Sigmoid colon (tissue), 4 donors: ENCODE measurements at regions not wholly inside any gene's neighbourhood (a gene's known extent, or its start where the extent isn't known, plus 50 kb on each side); places are given as distances from the start of the nearest gene placed in this dataset.

ENCODE experiments used
- POLR2A ChIP-seq, 2 donors: fragments of 450-650 bp; IDR thresholded peaks; one replicate each; pipeline ENCODE4 v1.6.1; 2016; ENCODE audit warnings: antibody characterized with exemption in 2 of 2, mild to moderate bottlenecking in 2 of 2, moderate library complexity in 2 of 2
- POLR2AphosphoS5 ChIP-seq, 4 donors: sonication (generic); formaldehyde crosslinking; IDR thresholded peaks; one replicate each; pipeline ENCODE4 v1.6.1; 2017; ENCODE audit warnings: antibody characterized with exemption in 4 of 4
- TF ChIP-seq, protein P1 (sequence below), 4 experiments: fragments of 450-650 bp in 3 of 4; fragments of 200-600 bp in 1 of 4; IDR thresholded peaks; one replicate each; pipeline ENCODE4 v1.5.1; 2016 to 2019; ENCODE audit warnings: antibody characterized with exemption in 4 of 4, mild to moderate bottlenecking in 3 of 4, moderate library complexity in 2 of 4

DNA sequence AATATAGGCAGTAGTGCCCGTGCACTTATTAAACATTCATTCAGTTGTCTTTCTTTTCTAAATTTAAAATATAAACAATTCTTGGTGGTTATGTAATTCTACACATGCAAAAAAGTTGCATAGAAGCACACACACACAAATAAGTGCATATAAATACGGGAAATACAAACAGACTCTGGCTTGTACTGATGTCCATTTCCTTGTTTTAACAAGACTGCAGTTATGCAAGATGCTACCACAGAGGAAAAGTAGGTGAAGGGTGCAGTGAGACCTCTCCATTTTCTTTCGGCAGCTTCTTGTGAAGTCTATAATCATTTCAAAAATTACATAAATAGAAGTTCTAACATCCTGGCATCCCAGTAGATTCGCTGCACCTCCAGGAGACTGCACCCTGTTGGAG, 130.6 kb upstream of the BCL6 start:
- no peak for TF ChIP-seq POLR2AphosphoS5 (IDR thresholded peaks at IDR 0.05)
- TF ChIP-seq, protein P1, sequence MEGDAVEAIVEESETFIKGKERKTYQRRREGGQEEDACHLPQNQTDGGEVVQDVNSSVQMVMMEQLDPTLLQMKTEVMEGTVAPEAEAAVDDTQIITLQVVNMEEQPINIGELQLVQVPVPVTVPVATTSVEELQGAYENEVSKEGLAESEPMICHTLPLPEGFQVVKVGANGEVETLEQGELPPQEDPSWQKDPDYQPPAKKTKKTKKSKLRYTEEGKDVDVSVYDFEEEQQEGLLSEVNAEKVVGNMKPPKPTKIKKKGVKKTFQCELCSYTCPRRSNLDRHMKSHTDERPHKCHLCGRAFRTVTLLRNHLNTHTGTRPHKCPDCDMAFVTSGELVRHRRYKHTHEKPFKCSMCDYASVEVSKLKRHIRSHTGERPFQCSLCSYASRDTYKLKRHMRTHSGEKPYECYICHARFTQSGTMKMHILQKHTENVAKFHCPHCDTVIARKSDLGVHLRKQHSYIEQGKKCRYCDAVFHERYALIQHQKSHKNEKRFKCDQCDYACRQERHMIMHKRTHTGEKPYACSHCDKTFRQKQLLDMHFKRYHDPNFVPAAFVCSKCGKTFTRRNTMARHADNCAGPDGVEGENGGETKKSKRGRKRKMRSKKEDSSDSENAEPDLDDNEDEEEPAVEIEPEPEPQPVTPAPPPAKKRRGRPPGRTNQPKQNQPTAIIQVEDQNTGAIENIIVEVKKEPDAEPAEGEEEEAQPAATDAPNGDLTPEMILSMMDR (IDR thresholded peaks at IDR 0.05) = no peak
- TF ChIP-seq POLR2A (IDR thresholded peaks at IDR 0.05) = no peak
